Hepatocyte (in vitro differentiated cells): ENCODE measurements at regions not wholly inside any gene's neighbourhood (a gene's known extent, or its start where the extent isn't known, plus 50 kb on each side); places are given as distances from the start of the nearest gene placed in this dataset.

ENCODE experiments used
- EZH2 ChIP-seq: fragments of 200-600 bp; sonication (generic); IDR thresholded peaks from 2 replicates; pipeline ENCODE4 v1.6.1; 2016; ENCODE audit warnings: antibody characterized with exemption, mild to moderate bottlenecking, borderline replicate concordance
- EZH2phosphoT487 ChIP-seq: fragments of 200-600 bp; sonication (generic); IDR thresholded peaks from one replicate; pipeline ENCODE4 v1.6.1; 2018; ENCODE audit warnings: antibody characterized with exemption, mild to moderate bottlenecking, low read depth, moderate library complexity; ENCODE audit not compliant: unreplicated experiment, severe bottlenecking
- TF ChIP-seq, protein P1 (sequence below): fragments of 200-600 bp; sonication (generic); IDR thresholded peaks from 2 replicates; pipeline ENCODE4 v1.5.1; 2016; ENCODE audit warnings: antibody characterized with exemption, mild to moderate bottlenecking; ENCODE audit not compliant: poor library complexity

DNA sequence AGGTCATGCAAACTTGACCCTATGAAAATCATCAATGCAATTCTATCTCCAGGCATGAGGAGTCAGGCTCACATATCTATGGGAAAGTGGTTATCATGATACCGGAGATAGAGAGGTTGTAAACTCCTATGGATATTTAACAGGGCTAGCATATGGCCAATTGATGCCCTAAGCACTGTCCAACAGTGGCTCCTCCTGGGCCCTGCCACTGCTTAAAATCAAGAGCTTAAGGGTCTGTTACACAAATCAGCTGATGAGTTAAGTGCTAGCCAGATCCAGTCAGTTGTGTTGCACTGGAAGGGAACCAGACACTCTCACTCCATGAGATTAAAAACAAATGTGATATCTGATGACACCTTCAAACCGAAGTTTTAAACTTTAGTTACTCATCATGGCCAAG lies 337.6 kb downstream of the STIM2 start:
- TF ChIP-seq, protein P1, sequence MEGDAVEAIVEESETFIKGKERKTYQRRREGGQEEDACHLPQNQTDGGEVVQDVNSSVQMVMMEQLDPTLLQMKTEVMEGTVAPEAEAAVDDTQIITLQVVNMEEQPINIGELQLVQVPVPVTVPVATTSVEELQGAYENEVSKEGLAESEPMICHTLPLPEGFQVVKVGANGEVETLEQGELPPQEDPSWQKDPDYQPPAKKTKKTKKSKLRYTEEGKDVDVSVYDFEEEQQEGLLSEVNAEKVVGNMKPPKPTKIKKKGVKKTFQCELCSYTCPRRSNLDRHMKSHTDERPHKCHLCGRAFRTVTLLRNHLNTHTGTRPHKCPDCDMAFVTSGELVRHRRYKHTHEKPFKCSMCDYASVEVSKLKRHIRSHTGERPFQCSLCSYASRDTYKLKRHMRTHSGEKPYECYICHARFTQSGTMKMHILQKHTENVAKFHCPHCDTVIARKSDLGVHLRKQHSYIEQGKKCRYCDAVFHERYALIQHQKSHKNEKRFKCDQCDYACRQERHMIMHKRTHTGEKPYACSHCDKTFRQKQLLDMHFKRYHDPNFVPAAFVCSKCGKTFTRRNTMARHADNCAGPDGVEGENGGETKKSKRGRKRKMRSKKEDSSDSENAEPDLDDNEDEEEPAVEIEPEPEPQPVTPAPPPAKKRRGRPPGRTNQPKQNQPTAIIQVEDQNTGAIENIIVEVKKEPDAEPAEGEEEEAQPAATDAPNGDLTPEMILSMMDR = no peak
- TF ChIP-seq EZH2phosphoT487 (no peak), EZH2 (no peak)
